ENCODE measurements at regions not wholly inside any gene's neighbourhood (a gene's known extent, or its start where the extent isn't known, plus 50 kb on each side); places are given as distances from the start of the nearest gene placed in this dataset.

DNA sequence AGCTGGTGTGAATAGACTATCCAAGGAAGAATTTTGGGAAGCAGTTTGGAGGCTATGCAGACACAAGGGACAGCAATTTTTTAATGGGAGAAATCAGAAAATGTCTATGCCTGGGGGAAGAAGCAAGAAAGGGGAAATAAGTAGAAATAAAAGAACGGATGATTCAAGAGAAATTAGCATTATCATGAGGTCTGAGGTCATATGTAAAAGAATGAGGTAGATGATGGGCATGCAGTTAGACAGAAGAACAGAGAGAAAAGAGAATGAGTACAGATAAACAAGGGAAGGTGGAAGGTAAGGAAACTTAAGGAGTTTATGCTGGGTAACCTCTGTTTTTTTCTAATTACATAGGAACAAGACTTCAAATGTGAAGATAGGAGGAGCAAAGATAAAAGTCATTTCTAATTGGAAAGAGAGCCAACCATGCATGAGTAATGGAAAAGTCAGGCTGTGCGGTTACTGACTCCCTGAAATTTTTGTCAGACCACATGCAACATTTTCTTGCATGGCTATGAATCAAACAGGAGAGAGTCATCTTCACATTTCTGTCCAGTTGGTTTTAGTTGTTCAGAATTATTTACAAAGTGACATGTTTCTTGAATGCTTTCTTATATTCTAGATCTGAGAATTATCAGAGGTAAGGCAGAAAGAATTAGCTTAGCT lies 101.0 kb upstream of the PIK3R1 start:
- no peak for DNase-seq
- Histone ChIP-seq H3K27me3 (ENCODE audit: insufficient read depth, low read depth) (no peaks in the 10 kb centered on the region), H3K36me3 (ENCODE audit: low read depth) (no peaks in the 10 kb centered on the region), H3K79me2 (ENCODE audit: low read depth) (no peaks in the 10 kb centered on the region), H3K4me2 (no peak overlapping the region), H2AFZ (no peak overlapping the region), H3F3A (ENCODE audit: insufficient read depth, low read depth) (no peaks in the 10 kb centered on the region), H3K27ac (no peak overlapping the region), H3K9me3 (ENCODE audit: insufficient read depth, low read depth) (no peaks in the 10 kb centered on the region), H3K4me1 (replicated peaks; ENCODE audit: insufficient read depth) (no peaks in the 10 kb centered on the region), H3K4me3 (no peak overlapping the region), H4K20me1 (ENCODE audit: insufficient read depth) (no peaks in the 10 kb centered on the region), H3K9me2 (ENCODE audit: insufficient read depth) (no peaks in the 10 kb centered on the region)
- TF ChIP-seq EZH2 (IDR thresholded peaks at IDR 0.05; ENCODE audit: low read depth) = no peak
- TF ChIP-seq, protein P1, sequence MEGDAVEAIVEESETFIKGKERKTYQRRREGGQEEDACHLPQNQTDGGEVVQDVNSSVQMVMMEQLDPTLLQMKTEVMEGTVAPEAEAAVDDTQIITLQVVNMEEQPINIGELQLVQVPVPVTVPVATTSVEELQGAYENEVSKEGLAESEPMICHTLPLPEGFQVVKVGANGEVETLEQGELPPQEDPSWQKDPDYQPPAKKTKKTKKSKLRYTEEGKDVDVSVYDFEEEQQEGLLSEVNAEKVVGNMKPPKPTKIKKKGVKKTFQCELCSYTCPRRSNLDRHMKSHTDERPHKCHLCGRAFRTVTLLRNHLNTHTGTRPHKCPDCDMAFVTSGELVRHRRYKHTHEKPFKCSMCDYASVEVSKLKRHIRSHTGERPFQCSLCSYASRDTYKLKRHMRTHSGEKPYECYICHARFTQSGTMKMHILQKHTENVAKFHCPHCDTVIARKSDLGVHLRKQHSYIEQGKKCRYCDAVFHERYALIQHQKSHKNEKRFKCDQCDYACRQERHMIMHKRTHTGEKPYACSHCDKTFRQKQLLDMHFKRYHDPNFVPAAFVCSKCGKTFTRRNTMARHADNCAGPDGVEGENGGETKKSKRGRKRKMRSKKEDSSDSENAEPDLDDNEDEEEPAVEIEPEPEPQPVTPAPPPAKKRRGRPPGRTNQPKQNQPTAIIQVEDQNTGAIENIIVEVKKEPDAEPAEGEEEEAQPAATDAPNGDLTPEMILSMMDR (conservative IDR thresholded peaks at IDR 0.05) = no peak
- intact Hi-C loops (cut with micrococcal nuclease; ENCODE audit: unreplicated experiment) = no loop called here
- POLR2A ChIA-PET (ENCODE audit: unreplicated experiment) = no interaction called here
- no TSS peak for BruUV-seq (replicated peaks)
- CTCF ChIA-PET = no interaction called here

GRCh38 chr5:68112658-68113057 lies 102.9 kb upstream of the PIK3R1 start:
- H3K4me1 ChIP-seq (replicated peaks; ENCODE audit: insufficient read depth) = no peaks in the 10 kb centered on the region
- H3K27ac ChIP-seq = no peak overlapping the region
- H4K20me1 ChIP-seq (ENCODE audit: insufficient read depth) = no peaks in the 10 kb centered on the region
- no peak overlapping the region for H3K4me2 ChIP-seq
- no peak overlapping the region for H2AFZ ChIP-seq
- no peak overlapping the region for H3K4me3 ChIP-seq
- H3K27me3 ChIP-seq (ENCODE audit: insufficient read depth, low read depth) = no peaks in the 10 kb centered on the region
- no peaks in the 10 kb centered on the region for H3K36me3 ChIP-seq (ENCODE audit: low read depth)
- no peaks in the 10 kb centered on the region for H3F3A ChIP-seq (ENCODE audit: insufficient read depth, low read depth)
- no peaks in the 10 kb centered on the region for H3K79me2 ChIP-seq (ENCODE audit: low read depth)
- CTCF ChIA-PET = no interaction called here
- no TSS peak for BruUV-seq (replicated peaks)
- no peak for TF ChIP-seq EZH2 (IDR thresholded peaks at IDR 0.05; ENCODE audit: low read depth)
- TF ChIP-seq, protein P1 (conservative IDR thresholded peaks at IDR 0.05) = no peak
- no peaks in the 10 kb centered on the region for H3K9me3 ChIP-seq (ENCODE audit: insufficient read depth, low read depth)
- POLR2A ChIA-PET (ENCODE audit: unreplicated experiment) = no interaction called here
- no peaks in the 10 kb centered on the region for H3K9me2 ChIP-seq (ENCODE audit: insufficient read depth)
- DNase-seq = no peak
- intact Hi-C loops (cut with micrococcal nuclease; ENCODE audit: unreplicated experiment) = no loop called here

GRCh38 chr5:68110894-68111293 lies 104.7 kb upstream of the PIK3R1 start:
- intact Hi-C loops (cut with micrococcal nuclease; ENCODE audit: unreplicated experiment) = no loop called here
- TF ChIP-seq, protein P1 (conservative IDR thresholded peaks at IDR 0.05) = no peak
- no peak for TF ChIP-seq EZH2 (IDR thresholded peaks at IDR 0.05; ENCODE audit: low read depth)
- DNase-seq = no peak
- no peak overlapping the region for H2AFZ ChIP-seq
- no peaks in the 10 kb centered on the region for H4K20me1 ChIP-seq (ENCODE audit: insufficient read depth)
- H3K4me3 ChIP-seq = no peak overlapping the region
- no peaks in the 10 kb centered on the region for H3K9me3 ChIP-seq (ENCODE audit: insufficient read depth, low read depth)
- H3K36me3 ChIP-seq (ENCODE audit: low read depth) = no peaks in the 10 kb centered on the region
- BruUV-seq (replicated peaks) = no TSS peak
- H3K79me2 ChIP-seq (ENCODE audit: low read depth) = no peaks in the 10 kb centered on the region
- no peaks in the 10 kb centered on the region for H3K9me2 ChIP-seq (ENCODE audit: insufficient read depth)
- ChIA-PET POLR2A (ENCODE audit: unreplicated experiment) (no interaction called here), CTCF (no interaction called here)
- H3K4me2 ChIP-seq = no peak overlapping the region
- H3K27me3 ChIP-seq (ENCODE audit: insufficient read depth, low read depth) = no peaks in the 10 kb centered on the region
- no peak overlapping the region for H3K27ac ChIP-seq
- no peaks in the 10 kb centered on the region for H3K4me1 ChIP-seq (replicated peaks; ENCODE audit: insufficient read depth)
- H3F3A ChIP-seq (ENCODE audit: insufficient read depth, low read depth) = no peaks in the 10 kb centered on the region
